MCF 10A (cell line): ENCODE measurements at regions not wholly inside any gene's neighbourhood (a gene's known extent, or its start where the extent isn't known, plus 50 kb on each side); places are given as distances from the start of the nearest gene placed in this dataset.

ENCODE experiments used
- BruUV-seq: library from RNA; stranded (reverse); fragments of 400-500 nt; replicated peaks from 2 replicates; lab custom pipeline; 2021; lab: Mats Ljungman, UMichigan
- CTCF ChIA-PET: fragments of 300-600 bp; sonication (Branson Sonifier 250); formaldehyde crosslinking; extraction: SDS; loops from one replicate; lab custom pipeline; 2021; ENCODE audit warnings: antibody characterized with exemption, inconsistent platforms; lab: Yijun Ruan, JAX
- POLR2A ChIA-PET: fragments of 300-600, 350-650 bp; sonication (Branson Sonifier 250); formaldehyde crosslinking; extraction: SDS; loops from one replicate; lab custom pipeline; 2020; ENCODE audit warnings: antibody characterized with exemption, inconsistent platforms; lab: Yijun Ruan, JAX
- DNase-seq: peaks from one replicate; pipeline ENCODE4 v3.0.0-alpha.2; 2018; ENCODE audit not compliant: unreplicated experiment
- H3K27ac Mint-ChIP-seq: one replicate; pipeline ENCODE4 v1.8.0; 2022; ENCODE audit warnings: mild to moderate bottlenecking, low read depth, mixed read lengths; ENCODE audit not compliant: unreplicated experiment
- H3K27me3 Mint-ChIP-seq: one replicate; pipeline ENCODE4 v1.8.0; 2022; ENCODE audit warnings: mixed read lengths; ENCODE audit not compliant: insufficient read depth, unreplicated experiment
- H3K36me3 Mint-ChIP-seq: one replicate; pipeline ENCODE4 v1.8.0; 2022; ENCODE audit warnings: mild to moderate bottlenecking, moderate library complexity, mixed read lengths; ENCODE audit not compliant: insufficient read depth, unreplicated experiment
- H3K4me1 Mint-ChIP-seq: one replicate; pipeline ENCODE4 v1.8.0; 2022; ENCODE audit warnings: mixed read lengths; ENCODE audit not compliant: insufficient read depth, unreplicated experiment
- H3K4me3 Mint-ChIP-seq: one replicate; pipeline ENCODE4 v1.8.0; 2022; ENCODE audit warnings: mild to moderate bottlenecking, moderate library complexity, mixed read lengths; ENCODE audit not compliant: unreplicated experiment
- H3K9me3 Mint-ChIP-seq: one replicate; pipeline ENCODE4 v1.8.0; 2022; ENCODE audit warnings: mixed read lengths; ENCODE audit not compliant: unreplicated experiment
- intact Hi-C: fragments of 100-400 bp; cut with micrococcal nuclease; formaldehyde crosslinking; loops from 2 replicates; pipeline ENCODE4 v1.14.1; 2022
- TF ChIP-seq, protein P1 (sequence below): fragments of 200-600 bp; IDR thresholded peaks from one replicate; pipeline ENCODE4 v1.8.0; 2022; ENCODE audit warnings: antibody characterized with exemption, mild to moderate bottlenecking; ENCODE audit not compliant: unreplicated experiment

DNA sequence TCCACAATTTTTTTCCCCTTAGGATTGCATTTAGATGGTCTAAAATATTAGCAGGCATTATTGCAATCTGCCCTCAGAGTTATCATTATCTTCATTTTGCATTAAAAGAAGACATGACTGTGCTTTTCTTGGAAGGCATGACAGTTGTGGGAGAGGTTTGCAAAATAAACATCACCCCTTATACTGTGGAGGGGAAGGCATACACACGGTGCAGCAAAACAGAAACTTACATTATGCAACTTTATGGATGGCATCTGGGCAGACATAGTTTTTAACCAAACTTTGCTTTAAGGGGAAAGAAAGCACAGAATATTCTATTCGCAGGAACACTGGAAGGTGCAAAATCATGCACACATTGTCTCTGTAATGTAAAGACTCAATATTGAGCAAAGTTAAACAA is 505.8 kb upstream of the ADAMTS16 start:
- no peak overlapping the region for H3K27ac Mint-ChIP-seq
- no peak overlapping the region for H3K4me3 Mint-ChIP-seq
- DNase-seq, result no peak
- BruUV-seq, result no TSS peak
- no peaks in the 10 kb centered on the region for H3K27me3 Mint-ChIP-seq
- TF ChIP-seq, protein P1, sequence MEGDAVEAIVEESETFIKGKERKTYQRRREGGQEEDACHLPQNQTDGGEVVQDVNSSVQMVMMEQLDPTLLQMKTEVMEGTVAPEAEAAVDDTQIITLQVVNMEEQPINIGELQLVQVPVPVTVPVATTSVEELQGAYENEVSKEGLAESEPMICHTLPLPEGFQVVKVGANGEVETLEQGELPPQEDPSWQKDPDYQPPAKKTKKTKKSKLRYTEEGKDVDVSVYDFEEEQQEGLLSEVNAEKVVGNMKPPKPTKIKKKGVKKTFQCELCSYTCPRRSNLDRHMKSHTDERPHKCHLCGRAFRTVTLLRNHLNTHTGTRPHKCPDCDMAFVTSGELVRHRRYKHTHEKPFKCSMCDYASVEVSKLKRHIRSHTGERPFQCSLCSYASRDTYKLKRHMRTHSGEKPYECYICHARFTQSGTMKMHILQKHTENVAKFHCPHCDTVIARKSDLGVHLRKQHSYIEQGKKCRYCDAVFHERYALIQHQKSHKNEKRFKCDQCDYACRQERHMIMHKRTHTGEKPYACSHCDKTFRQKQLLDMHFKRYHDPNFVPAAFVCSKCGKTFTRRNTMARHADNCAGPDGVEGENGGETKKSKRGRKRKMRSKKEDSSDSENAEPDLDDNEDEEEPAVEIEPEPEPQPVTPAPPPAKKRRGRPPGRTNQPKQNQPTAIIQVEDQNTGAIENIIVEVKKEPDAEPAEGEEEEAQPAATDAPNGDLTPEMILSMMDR, result no peak
- ChIA-PET POLR2A (no interaction called here), CTCF (no interaction called here)
- no peaks in the 10 kb centered on the region for H3K9me3 Mint-ChIP-seq
- H3K4me1 Mint-ChIP-seq, result no peaks in the 10 kb centered on the region
- no peaks in the 10 kb centered on the region for H3K36me3 Mint-ChIP-seq
- intact Hi-C loops, result no loop called here

- DNase-seq, result no peak
- BruUV-seq, result no TSS peak
- intact Hi-C loops, result no loop called here
- ChIA-PET CTCF (no interaction called here), POLR2A (no interaction called here)
- Mint-ChIP-seq H3K27me3 (no peaks in the 10 kb centered on the region), H3K36me3 (no peaks in the 10 kb centered on the region), H3K27ac (no peak overlapping the region), H3K4me1 (no peaks in the 10 kb centered on the region), H3K4me3 (no peak overlapping the region), H3K9me3 (no peaks in the 10 kb centered on the region)
- TF ChIP-seq, protein P1, result no peak
Measured at GRCh38 chr5:4636378-4636777, 503.8 kb upstream of the ADAMTS16 start.

DNA sequence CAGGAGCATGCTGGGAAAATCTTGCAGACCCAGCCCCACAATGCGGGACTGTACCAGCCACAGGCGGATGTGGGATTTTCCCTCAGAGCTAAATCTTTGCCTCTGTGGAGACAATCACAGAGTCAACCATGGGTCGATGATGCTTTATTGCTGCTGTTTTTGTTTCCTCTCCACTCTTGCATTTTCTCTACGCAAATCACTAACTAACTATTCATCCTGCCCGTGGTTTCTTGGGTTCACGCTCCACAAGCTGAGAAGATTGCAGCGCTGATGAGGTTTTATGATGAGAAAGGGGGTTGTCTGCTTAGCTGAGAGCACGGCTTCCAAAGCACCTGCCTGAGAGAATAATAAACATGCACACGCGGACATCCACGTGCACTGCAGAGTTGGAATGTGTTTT is 500.2 kb upstream of the ADAMTS16 start:
- no TSS peak for BruUV-seq
- TF ChIP-seq, protein P1, result no peak
- no peaks in the 10 kb centered on the region for H3K4me1 Mint-ChIP-seq
- CTCF ChIA-PET, result interaction anchor here (0.5 to 1.3 kb wide), 12 partner anchors 8 to 1370 kb away, joined by 3 to 6 read pairs (median 3); no protein-coding TSS in a partner anchor
- H3K27ac Mint-ChIP-seq, result no peak overlapping the region
- H3K36me3 Mint-ChIP-seq, result no peaks in the 10 kb centered on the region
- no peak overlapping the region for H3K4me3 Mint-ChIP-seq
- H3K27me3 Mint-ChIP-seq, result no peaks in the 10 kb centered on the region
- DNase-seq, result no peak
- intact Hi-C loops, result loop anchor here (2.0 kb wide), 1 partner anchor 119 kb away; no protein-coding TSS in a partner anchor
- H3K9me3 Mint-ChIP-seq, result peaks cover 1% of the 10 kb centered on the region
- POLR2A ChIA-PET, result no interaction called here

GRCh38 chr5:4640795-4641194 is 499.3 kb upstream of the ADAMTS16 start:
- no peaks in the 10 kb centered on the region for H3K4me1 Mint-ChIP-seq
- POLR2A ChIA-PET, result no interaction called here
- peak; percentile 30 for DNase-seq

More at GRCh38 chr5:4640795-4641194, 499.3 kb upstream of the ADAMTS16 start:
- Mint-ChIP-seq H3K36me3 (no peaks in the 10 kb centered on the region), H3K27me3 (no peaks in the 10 kb centered on the region), H3K27ac (no peak overlapping the region), H3K4me3 (no peak overlapping the region), H3K9me3 (peaks cover 10% of the 10 kb centered on the region)
- intact Hi-C loops, result loop anchor here (2.0 kb wide), 1 partner anchor 120 kb away; no protein-coding TSS in a partner anchor
- TF ChIP-seq, protein P1, result peak; percentile 2
- CTCF ChIA-PET, result interaction anchor here (0.6 to 1.3 kb wide), 9 partner anchors 9 to 1371 kb away, joined by 3 to 6 read pairs (median 3); no protein-coding TSS in a partner anchor
- BruUV-seq, result no TSS peak
